HepG2 (cell line): ENCODE measurements at regions not wholly inside any gene's neighbourhood (a gene's known extent, or its start where the extent isn't known, plus 50 kb on each side); places are given as distances from the start of the nearest gene placed in this dataset.

Source experiments
- ARHGAP35 ChIP-seq: sonication (generic); formaldehyde crosslinking; IDR thresholded peaks from 2 replicates; pipeline ENCODE4 v1.9.0; 2022; ENCODE audit warnings: mild to moderate bottlenecking, inconsistent platforms, moderate library complexity, missing genetic modification reagents, borderline replicate concordance
- CEBPB ChIP-seq: IDR thresholded peaks from 2 replicates; pipeline ENCODE4 v1.6.1; 2011; ENCODE audit warnings: low read depth, low read length, improper control_type of control experiment, borderline replicate concordance
- HMG20B ChIP-seq: conservative IDR thresholded peaks from 2 replicates; pipeline ENCODE4 v1.6.1; 2016; ENCODE audit warnings: missing genetic modification reagents, missing compliant biosample characterization
- LCORL ChIP-seq, 2 experiments: fragments of 450-650 bp in 1 of 2; sonication (generic) in 1 of 2; formaldehyde crosslinking in 1 of 2; IDR thresholded peaks; 2 replicates each; pipeline versions ENCODE4 v1.5.0 to v1.6.1; 2017 to 2020; ENCODE audit warnings: antibody characterized with exemption in 1 of 2, missing genetic modification reagents in 1 of 2
- MED1 ChIP-seq: sonication (generic); formaldehyde crosslinking; IDR thresholded peaks from 2 replicates; pipeline ENCODE4 v1.4.0; 2020; ENCODE audit warnings: missing genetic modification reagents
- MLLT10 ChIP-seq: sonication (generic); formaldehyde crosslinking; IDR thresholded peaks from 2 replicates; pipeline ENCODE4 v1.4.0; 2020; ENCODE audit warnings: missing genetic modification reagents
- PCBP1 ChIP-seq: fragments of 200-400 bp; formaldehyde crosslinking; IDR thresholded peaks from 2 replicates; pipeline ENCODE4 v1.6.1; 2017; ENCODE audit warnings: mild to moderate bottlenecking, low read depth, low read length, borderline replicate concordance
- PHB2 ChIP-seq: fragments of 450-650 bp; IDR thresholded peaks from 2 replicates; pipeline ENCODE4 v1.6.1; 2018; ENCODE audit not compliant: partially characterized antibody
- RERE ChIP-seq: IDR thresholded peaks from 2 replicates; pipeline ENCODE4 v1.6.1; 2016; ENCODE audit warnings: low read depth, missing genetic modification reagents, missing compliant biosample characterization
- SALL1 ChIP-seq: sonication (generic); formaldehyde crosslinking; IDR thresholded peaks from 2 replicates; pipeline ENCODE4 v1.8.0; 2022; ENCODE audit warnings: mild to moderate bottlenecking, missing genetic modification reagents
- SP1 ChIP-seq, 2 experiments: fragments of 450-650 bp in 1 of 2; sonication (generic) in 1 of 2; formaldehyde crosslinking in 1 of 2; IDR thresholded peaks; 2 replicates each; pipeline versions ENCODE4 v1.4.0 to v1.6.1; 2016 to 2020; ENCODE audit warnings: missing genetic modification reagents in 1 of 2
- ZKSCAN5 ChIP-seq: sonication (generic); formaldehyde crosslinking; IDR thresholded peaks from 2 replicates; pipeline ENCODE4 v1.5.1; 2020; ENCODE audit warnings: mild to moderate bottlenecking, missing genetic modification reagents
- ZNF7 ChIP-seq: IDR thresholded peaks from 2 replicates; pipeline ENCODE4 v1.6.1; 2016; ENCODE audit warnings: missing biosample characterization, missing genetic modification reagents
- ZNF749 ChIP-seq: sonication (generic); formaldehyde crosslinking; IDR thresholded peaks from 2 replicates; pipeline ENCODE4 v1.8.0; 2022; ENCODE audit warnings: mild to moderate bottlenecking, missing genetic modification reagents, moderate library complexity, borderline replicate concordance
- TF ChIP-seq, protein P1 (sequence below): sonication (generic); formaldehyde crosslinking; IDR thresholded peaks from 2 replicates; pipeline ENCODE4 v1.5.0; 2020; ENCODE audit warnings: mild to moderate bottlenecking, missing genetic modification reagents, borderline replicate concordance
- TF ChIP-seq, protein P2 (sequence below): sonication (generic); formaldehyde crosslinking; IDR thresholded peaks from 2 replicates; pipeline ENCODE4 v1.8.0; 2022; ENCODE audit warnings: missing genetic modification reagents, mild to moderate bottlenecking, borderline replicate concordance

GRCh38 chr9:71273613-71274012, 152.2 kb upstream of the TRPM3 start (continued):
- TF ChIP-seq, protein P1, sequence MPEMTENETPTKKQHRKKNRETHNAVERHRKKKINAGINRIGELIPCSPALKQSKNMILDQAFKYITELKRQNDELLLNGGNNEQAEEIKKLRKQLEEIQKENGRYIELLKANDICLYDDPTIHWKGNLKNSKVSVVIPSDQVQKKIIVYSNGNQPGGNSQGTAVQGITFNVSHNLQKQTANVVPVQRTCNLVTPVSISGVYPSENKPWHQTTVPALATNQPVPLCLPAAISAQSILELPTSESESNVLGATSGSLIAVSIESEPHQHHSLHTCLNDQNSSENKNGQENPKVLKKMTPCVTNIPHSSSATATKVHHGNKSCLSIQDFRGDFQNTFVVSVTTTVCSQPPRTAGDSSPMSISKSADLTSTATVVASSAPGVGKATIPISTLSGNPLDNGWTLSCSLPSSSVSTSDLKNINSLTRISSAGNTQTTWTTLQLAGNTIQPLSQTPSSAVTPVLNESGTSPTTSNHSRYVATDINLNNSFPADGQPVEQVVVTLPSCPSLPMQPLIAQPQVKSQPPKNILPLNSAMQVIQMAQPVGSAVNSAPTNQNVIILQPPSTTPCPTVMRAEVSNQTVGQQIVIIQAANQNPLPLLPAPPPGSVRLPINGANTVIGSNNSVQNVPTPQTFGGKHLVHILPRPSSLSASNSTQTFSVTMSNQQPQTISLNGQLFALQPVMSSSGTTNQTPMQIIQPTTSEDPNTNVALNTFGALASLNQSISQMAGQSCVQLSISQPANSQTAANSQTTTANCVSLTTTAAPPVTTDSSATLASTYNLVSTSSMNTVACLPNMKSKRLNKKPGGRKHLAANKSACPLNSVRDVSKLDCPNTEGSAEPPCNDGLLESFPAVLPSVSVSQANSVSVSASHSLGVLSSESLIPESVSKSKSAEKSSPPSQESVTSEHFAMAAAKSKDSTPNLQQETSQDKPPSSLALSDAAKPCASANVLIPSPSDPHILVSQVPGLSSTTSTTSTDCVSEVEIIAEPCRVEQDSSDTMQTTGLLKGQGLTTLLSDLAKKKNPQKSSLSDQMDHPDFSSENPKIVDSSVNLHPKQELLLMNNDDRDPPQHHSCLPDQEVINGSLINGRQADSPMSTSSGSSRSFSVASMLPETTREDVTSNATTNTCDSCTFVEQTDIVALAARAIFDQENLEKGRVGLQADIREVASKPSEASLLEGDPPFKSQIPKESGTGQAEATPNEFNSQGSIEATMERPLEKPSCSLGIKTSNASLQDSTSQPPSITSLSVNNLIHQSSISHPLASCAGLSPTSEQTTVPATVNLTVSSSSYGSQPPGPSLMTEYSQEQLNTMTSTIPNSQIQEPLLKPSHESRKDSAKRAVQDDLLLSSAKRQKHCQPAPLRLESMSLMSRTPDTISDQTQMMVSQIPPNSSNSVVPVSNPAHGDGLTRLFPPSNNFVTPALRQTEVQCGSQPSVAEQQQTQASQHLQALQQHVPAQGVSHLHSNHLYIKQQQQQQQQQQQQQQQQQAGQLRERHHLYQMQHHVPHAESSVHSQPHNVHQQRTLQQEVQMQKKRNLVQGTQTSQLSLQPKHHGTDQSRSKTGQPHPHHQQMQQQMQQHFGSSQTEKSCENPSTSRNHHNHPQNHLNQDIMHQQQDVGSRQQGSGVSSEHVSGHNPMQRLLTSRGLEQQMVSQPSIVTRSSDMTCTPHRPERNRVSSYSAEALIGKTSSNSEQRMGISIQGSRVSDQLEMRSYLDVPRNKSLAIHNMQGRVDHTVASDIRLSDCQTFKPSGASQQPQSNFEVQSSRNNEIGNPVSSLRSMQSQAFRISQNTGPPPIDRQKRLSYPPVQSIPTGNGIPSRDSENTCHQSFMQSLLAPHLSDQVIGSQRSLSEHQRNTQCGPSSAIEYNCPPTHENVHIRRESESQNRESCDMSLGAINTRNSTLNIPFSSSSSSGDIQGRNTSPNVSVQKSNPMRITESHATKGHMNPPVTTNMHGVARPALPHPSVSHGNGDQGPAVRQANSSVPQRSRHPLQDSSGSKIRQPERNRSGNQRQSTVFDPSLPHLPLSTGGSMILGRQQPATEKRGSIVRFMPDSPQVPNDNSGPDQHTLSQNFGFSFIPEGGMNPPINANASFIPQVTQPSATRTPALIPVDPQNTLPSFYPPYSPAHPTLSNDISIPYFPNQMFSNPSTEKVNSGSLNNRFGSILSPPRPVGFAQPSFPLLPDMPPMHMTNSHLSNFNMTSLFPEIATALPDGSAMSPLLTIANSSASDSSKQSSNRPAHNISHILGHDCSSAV (CRISPR knock-in tag): no peak
- TF ChIP-seq HMG20B (CRISPR knock-in tag) (0 out of 2 replicates have a peak, but pooled peaks have one; percentile 20), MLLT10 (CRISPR knock-in tag) (no peak), CEBPB (peak; percentile 76), PHB2 (no peak), ZNF749 (CRISPR knock-in tag) (no peak), ZKSCAN5 (no peak), RERE (no peak), SP1 (IDR thresholded peaks at IDR 0.05) (no peak), SP1 (CRISPR knock-in tag; IDR thresholded peaks at IDR 0.05) (no peak), PCBP1 (no peak), LCORL (IDR thresholded peaks at IDR 0.05) (peak; percentile 15; the same call in 1 of the 2 replicates), LCORL (CRISPR knock-in tag; IDR thresholded peaks at IDR 0.05) (peak; percentile 48; the same call in 1 of the 2 replicates), ZNF7 (CRISPR knock-in tag) (no peak), SALL1 (CRISPR knock-in tag) (peak; percentile 53; the same call in 1 of the 2 replicates), ARHGAP35 (CRISPR knock-in tag) (no peak), MED1 (CRISPR knock-in tag) (peak; percentile 62; the same call in 1 of the 2 replicates)
- TF ChIP-seq, protein P2, sequence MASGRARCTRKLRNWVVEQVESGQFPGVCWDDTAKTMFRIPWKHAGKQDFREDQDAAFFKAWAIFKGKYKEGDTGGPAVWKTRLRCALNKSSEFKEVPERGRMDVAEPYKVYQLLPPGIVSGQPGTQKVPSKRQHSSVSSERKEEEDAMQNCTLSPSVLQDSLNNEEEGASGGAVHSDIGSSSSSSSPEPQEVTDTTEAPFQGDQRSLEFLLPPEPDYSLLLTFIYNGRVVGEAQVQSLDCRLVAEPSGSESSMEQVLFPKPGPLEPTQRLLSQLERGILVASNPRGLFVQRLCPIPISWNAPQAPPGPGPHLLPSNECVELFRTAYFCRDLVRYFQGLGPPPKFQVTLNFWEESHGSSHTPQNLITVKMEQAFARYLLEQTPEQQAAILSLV: no peak
